Tibial artery (tissue), 4 donors: ENCODE measurements at regions not wholly inside any gene's neighbourhood (a gene's known extent, or its start where the extent isn't known, plus 50 kb on each side); places are given as distances from the start of the nearest gene placed in this dataset.

Experiments
- DNase-seq, 2 donors: peaks; one replicate each; pipeline ENCODE4 v3.0.0-alpha.2; 2019
- H3K27ac ChIP-seq, 2 donors: fragments of 200-600 bp; sonication (generic) in 1 of 2; 1 replicate in 1 of 2; 2 replicates in 1 of 2; pipeline ENCODE4 v1.5.1; 2018 to 2019; ENCODE audit warnings: mild to moderate bottlenecking in 1 of 2
- H3K27me3 ChIP-seq, 2 donors: fragments of 200-600 bp; sonication (generic) in 1 of 2; one replicate each; pipeline versions ENCODE4 v1.5.1 to v1.6.0; 2016 to 2019
- H3K36me3 ChIP-seq, 3 donors: fragments of 200-600 bp; sonication (generic) in 2 of 3; one replicate each; pipeline ENCODE4 v1.5.1; 2016 to 2019; ENCODE audit warnings: mild to moderate bottlenecking in 2 of 3
- H3K4me1 ChIP-seq, 4 donors: fragments of 200-600 bp; sonication (generic) in 2 of 4; 1 replicate in 3 of 4; 2 replicates in 1 of 4; pipeline ENCODE4 v1.5.1; 2016 to 2019
- H3K4me3 ChIP-seq, 2 donors: fragments of 200-600 bp; sonication (generic) in 1 of 2; 1 replicate in 1 of 2; 2 replicates in 1 of 2; pipeline ENCODE4 v1.5.1; 2018 to 2019; ENCODE audit warnings: mild to moderate bottlenecking in 2 of 2
- H3K9me3 ChIP-seq, 3 donors: fragments of 200-600 bp; sonication (generic) in 1 of 3; one replicate each; pipeline ENCODE4 v1.5.1; 2016 to 2019
- CTCF ChIP-seq, 2 experiments: fragments of 200-600 bp in 1 of 2; fragments of 450-650 bp in 1 of 2; IDR thresholded peaks; one replicate each; pipeline ENCODE4 v1.5.1; 2017 to 2019; ENCODE audit warnings: antibody characterized with exemption in 2 of 2, mild to moderate bottlenecking in 1 of 2, moderate library complexity in 1 of 2
- intact Hi-C: fragments of 100-400 bp; cut with DNase I; formaldehyde crosslinking; loops from one replicate; pipeline ENCODE4 v1.15.0; 2023; ENCODE audit warnings: low total_unique reads

DNA sequence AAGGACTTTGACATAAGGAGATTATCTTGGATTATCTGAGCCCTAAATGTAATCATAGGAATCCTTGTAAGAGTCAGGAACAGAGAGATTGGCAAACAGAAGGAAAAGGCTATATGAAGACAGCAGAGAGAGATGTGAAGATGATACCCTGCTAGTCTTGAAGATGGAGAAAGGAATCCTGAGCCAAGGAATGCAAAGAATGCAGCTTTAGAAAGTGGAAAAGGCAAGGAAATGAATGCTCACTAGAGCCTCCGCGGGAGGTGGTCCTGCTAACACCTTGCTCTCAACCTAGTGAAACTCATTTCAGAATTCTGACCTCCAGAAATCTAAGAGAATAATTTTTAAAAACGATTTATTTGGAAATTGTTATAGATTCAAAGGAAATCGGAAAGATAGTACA lies 117.1 kb downstream of the TBXT start:
- no peak overlapping the region for H3K4me3 ChIP-seq
- no peak for TF ChIP-seq CTCF (IDR thresholded peaks at IDR 0.05)
- no peaks in the 10 kb centered on the region for H3K4me1 ChIP-seq
- DNase-seq = no peak
- no peaks in the 10 kb centered on the region for H3K36me3 ChIP-seq
- H3K27me3 ChIP-seq = no peaks in the 10 kb centered on the region
- intact Hi-C loops = no loop called here
- H3K27ac ChIP-seq = no peak overlapping the region
- H3K9me3 ChIP-seq = peaks cover 0 to 17% (median 13%) of the 10 kb centered on the region in 3 donors

DNA sequence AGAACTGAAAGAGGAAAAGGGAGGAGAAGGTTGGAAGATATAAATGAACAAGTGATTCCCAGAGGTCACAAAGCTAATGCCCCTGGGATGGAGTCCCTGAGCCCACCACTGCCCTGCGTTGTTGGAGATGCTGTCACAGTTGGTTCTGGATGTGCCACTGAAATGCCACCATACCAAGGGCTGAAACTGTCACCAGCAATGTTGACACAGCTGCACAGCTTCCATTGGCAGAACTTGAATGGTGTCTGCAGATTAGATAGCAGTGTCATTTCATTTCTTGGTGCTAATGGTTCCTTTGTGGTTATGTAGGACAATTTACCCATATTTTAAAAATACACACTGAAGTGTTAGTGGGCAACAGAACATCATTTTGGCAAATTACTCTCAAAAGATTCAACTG lies 120.7 kb downstream of the TBXT start:
- TF ChIP-seq CTCF (IDR thresholded peaks at IDR 0.05) = no peak
- H3K36me3 ChIP-seq = no peaks in the 10 kb centered on the region
- no peaks in the 10 kb centered on the region for H3K27me3 ChIP-seq
- no peak overlapping the region for H3K4me3 ChIP-seq
- H3K27ac ChIP-seq = no peak overlapping the region
- intact Hi-C loops = no loop called here
- H3K9me3 ChIP-seq = no peaks in the 10 kb centered on the region
- DNase-seq = no peak
- H3K4me1 ChIP-seq = no peaks in the 10 kb centered on the region

DNA sequence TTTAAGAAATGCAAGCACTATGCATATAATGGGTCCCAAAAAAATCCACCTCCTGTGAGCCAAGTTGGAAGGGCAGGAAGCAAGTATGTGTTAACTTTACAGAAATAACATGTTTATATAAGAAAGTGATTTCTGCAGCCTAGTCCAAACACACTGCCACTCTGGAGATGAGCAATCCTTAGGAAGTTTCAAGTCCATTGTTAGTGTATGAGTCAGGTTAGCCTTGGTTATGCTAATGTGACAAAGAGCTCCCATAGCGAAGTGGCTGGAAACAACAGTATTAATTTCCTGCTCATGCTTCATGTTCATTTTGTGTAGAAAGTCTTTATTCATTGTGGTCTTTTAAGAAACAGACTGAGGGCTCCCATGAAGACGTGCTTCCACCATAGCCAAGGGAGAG lies 121.4 kb downstream of the TBXT start:
- Histone ChIP-seq H3K27me3 (no peaks in the 10 kb centered on the region), H3K27ac (no peak overlapping the region), H3K9me3 (no peaks in the 10 kb centered on the region), H3K4me1 (no peaks in the 10 kb centered on the region), H3K36me3 (no peaks in the 10 kb centered on the region), H3K4me3 (no peak overlapping the region)
- intact Hi-C loops = no loop called here
- no peak for DNase-seq
- no peak for TF ChIP-seq CTCF (IDR thresholded peaks at IDR 0.05)

GRCh38 chr6:166045860-166046200 lies 121.8 kb downstream of the TBXT start:
- Histone ChIP-seq H3K27ac (no peak overlapping the region), H3K4me1 (no peaks in the 10 kb centered on the region), H3K4me3 (no peak overlapping the region), H3K36me3 (no peaks in the 10 kb centered on the region), H3K27me3 (no peaks in the 10 kb centered on the region), H3K9me3 (no peaks in the 10 kb centered on the region)
- no peak for DNase-seq
- TF ChIP-seq CTCF (IDR thresholded peaks at IDR 0.05) = no peak
- intact Hi-C loops = no loop called here

- H3K4me1 ChIP-seq = no peaks in the 10 kb centered on the region
- no peak for DNase-seq
- no peak overlapping the region for H3K27ac ChIP-seq
- H3K9me3 ChIP-seq = no peaks in the 10 kb centered on the region
- intact Hi-C loops = no loop called here
- no peak for TF ChIP-seq CTCF (IDR thresholded peaks at IDR 0.05)
- H3K36me3 ChIP-seq = no peaks in the 10 kb centered on the region
- no peak overlapping the region for H3K4me3 ChIP-seq
- H3K27me3 ChIP-seq = no peaks in the 10 kb centered on the region
Observed at GRCh38 chr6:166045173-166045859, 122.3 kb downstream of the TBXT start.

GRCh38 chr6:166041277-166041676 lies 126.4 kb downstream of the TBXT start:
- no peak for TF ChIP-seq CTCF (IDR thresholded peaks at IDR 0.05)
- peaks cover 0 to 12% (median 5%) of the 10 kb centered on the region in 3 donors for H3K9me3 ChIP-seq
- H3K27ac ChIP-seq = no peak overlapping the region
- no peak for DNase-seq
- H3K27me3 ChIP-seq = no peaks in the 10 kb centered on the region
- no peaks in the 10 kb centered on the region for H3K4me1 ChIP-seq
- no peak overlapping the region for H3K4me3 ChIP-seq
- no peaks in the 10 kb centered on the region for H3K36me3 ChIP-seq
- intact Hi-C loops = no loop called here
